ENCODE measurements at regions not wholly inside any gene's neighbourhood (a gene's known extent, or its start where the extent isn't known, plus 50 kb on each side); places are given as distances from the start of the nearest gene placed in this dataset.
"Not testable (repeated sequence)": the region's sequence is repeated elsewhere in the genome, so short reads cannot be mapped to it uniquely, and the experiment has no call there.

DNA sequence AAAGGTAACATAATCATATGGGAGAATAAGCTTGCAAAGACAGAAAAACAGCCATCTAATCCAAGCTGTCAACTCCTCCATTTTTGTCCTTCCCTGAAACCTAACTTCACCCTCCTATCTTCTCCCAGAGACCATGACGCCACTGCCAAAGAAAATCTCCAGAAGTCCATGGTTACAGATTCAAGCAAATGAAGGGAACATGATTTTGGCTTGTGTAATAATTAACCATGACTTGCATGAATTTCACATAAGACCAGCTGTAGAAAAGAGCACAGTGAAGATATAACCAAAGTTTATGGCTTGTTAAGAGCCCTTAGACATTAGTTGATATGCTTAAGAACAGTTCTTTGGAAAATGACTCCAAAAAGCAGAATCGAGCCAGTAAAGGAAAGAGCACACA lies 342.1 kb upstream of the NRSN1 start:
- Mint-ChIP-seq H3K27me3 (ENCODE audit: unreplicated experiment) (no peaks in the 10 kb centered on the region), H3K9me3 (ENCODE audit: unreplicated experiment) (no peaks in the 10 kb centered on the region), H3K4me1 (ENCODE audit: unreplicated experiment) (no peaks in the 10 kb centered on the region), H3K36me3 (ENCODE audit: low read depth, unreplicated experiment) (no peaks in the 10 kb centered on the region), H3K27ac (ENCODE audit: unreplicated experiment) (no peak overlapping the region), H3K4me3 (ENCODE audit: unreplicated experiment) (no peak overlapping the region)
- DNase-seq (ENCODE audit: low spot score), result no peak
- TF ChIP-seq, protein P1, sequence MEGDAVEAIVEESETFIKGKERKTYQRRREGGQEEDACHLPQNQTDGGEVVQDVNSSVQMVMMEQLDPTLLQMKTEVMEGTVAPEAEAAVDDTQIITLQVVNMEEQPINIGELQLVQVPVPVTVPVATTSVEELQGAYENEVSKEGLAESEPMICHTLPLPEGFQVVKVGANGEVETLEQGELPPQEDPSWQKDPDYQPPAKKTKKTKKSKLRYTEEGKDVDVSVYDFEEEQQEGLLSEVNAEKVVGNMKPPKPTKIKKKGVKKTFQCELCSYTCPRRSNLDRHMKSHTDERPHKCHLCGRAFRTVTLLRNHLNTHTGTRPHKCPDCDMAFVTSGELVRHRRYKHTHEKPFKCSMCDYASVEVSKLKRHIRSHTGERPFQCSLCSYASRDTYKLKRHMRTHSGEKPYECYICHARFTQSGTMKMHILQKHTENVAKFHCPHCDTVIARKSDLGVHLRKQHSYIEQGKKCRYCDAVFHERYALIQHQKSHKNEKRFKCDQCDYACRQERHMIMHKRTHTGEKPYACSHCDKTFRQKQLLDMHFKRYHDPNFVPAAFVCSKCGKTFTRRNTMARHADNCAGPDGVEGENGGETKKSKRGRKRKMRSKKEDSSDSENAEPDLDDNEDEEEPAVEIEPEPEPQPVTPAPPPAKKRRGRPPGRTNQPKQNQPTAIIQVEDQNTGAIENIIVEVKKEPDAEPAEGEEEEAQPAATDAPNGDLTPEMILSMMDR (IDR thresholded peaks at IDR 0.05; ENCODE audit: unreplicated experiment), result no peak

DNA sequence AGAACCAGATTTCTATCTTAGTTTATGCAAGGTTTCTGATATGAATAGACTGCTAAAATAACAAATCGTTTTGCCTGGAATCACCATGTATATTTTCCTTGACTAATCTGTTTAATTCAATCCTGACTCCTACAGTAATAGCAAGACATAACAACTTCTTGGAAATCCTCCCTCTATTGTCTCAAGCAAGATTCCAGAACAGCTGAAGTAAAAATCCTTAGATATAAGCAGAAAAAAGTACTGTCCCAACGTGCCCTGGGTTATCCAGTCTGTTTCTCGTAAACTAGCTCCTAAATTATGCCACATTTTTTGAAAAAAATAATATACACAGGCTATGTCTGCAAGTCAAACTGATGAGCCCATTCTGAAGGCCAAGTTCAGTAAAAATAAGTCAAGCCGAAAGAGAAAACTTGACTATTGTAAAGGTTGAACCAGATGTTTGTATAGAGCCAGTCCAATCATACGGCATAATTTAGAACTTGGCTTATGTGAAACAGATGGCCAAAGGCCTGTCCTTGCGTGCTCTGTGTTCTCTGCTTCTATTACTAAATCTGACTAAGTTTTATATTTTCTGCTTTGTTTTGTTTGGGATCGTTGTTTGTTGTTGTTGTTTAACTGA lies 341.6 kb upstream of the NRSN1 start:
- Mint-ChIP-seq H3K9me3 (ENCODE audit: unreplicated experiment) (no peaks in the 10 kb centered on the region), H3K36me3 (ENCODE audit: low read depth, unreplicated experiment) (no peaks in the 10 kb centered on the region), H3K27ac (ENCODE audit: unreplicated experiment) (no peak overlapping the region), H3K4me3 (ENCODE audit: unreplicated experiment) (no peak overlapping the region), H3K27me3 (ENCODE audit: unreplicated experiment) (no peaks in the 10 kb centered on the region), H3K4me1 (ENCODE audit: unreplicated experiment) (no peaks in the 10 kb centered on the region)
- TF ChIP-seq, protein P1 (IDR thresholded peaks at IDR 0.05; ENCODE audit: unreplicated experiment), result no peak
- no peak for DNase-seq (ENCODE audit: low spot score)

DNA sequence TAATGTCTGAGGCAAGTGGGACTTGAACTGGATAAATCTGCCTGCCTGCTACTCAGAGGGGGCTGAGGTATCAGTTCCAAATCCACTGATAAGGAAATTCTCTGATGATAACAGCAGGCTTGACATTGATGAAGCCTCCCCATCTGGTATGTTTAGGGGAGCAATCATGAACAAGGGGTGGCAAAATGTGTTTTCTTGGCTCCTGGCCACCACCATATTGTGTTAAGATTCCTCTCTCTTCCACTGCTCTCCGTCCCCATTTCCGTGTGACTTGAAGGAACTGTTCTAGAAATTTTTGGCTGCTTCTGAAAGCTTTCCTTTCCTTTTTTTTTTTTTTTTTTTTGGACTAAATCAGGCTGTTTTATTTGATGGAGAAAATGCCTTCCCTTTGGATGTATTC lies 335.3 kb upstream of the NRSN1 start:
- TF ChIP-seq, protein P1 (IDR thresholded peaks at IDR 0.05; ENCODE audit: unreplicated experiment), result no peak
- Mint-ChIP-seq H3K4me3 (ENCODE audit: unreplicated experiment) (no peak overlapping the region), H3K27me3 (ENCODE audit: unreplicated experiment) (peaks cover 2% of the 10 kb centered on the region), H3K9me3 (ENCODE audit: unreplicated experiment) (no peaks in the 10 kb centered on the region), H3K27ac (ENCODE audit: unreplicated experiment) (no peak overlapping the region), H3K4me1 (ENCODE audit: unreplicated experiment) (no peaks in the 10 kb centered on the region), H3K36me3 (ENCODE audit: low read depth, unreplicated experiment) (no peaks in the 10 kb centered on the region)
- no peak for DNase-seq (ENCODE audit: low spot score)

DNA sequence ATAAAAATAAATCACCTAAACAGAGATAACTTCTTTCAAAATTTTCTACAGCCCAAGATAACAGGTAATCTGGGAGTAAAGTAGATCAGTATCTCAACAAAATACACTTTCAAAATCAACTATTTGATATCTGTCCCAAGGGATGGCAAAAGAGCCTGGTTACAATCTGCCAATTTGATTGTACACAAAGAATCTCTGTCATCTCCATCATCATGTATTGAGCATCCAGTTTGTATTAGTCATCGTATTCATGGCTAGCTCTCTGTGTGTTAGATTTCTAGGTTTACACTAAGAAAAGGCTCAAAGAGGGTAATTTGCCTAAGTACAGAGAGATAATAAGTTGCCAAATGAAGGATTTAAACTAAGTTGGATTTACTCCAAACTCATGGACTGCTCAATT lies 329.0 kb upstream of the NRSN1 start:
- H3K36me3 Mint-ChIP-seq (ENCODE audit: low read depth, unreplicated experiment), result no peaks in the 10 kb centered on the region
- H3K9me3 Mint-ChIP-seq (ENCODE audit: unreplicated experiment), result no peaks in the 10 kb centered on the region
- no peak overlapping the region for H3K4me3 Mint-ChIP-seq (ENCODE audit: unreplicated experiment)
- no peak for DNase-seq (ENCODE audit: low spot score)
- H3K4me1 Mint-ChIP-seq (ENCODE audit: unreplicated experiment), result no peaks in the 10 kb centered on the region
- H3K27me3 Mint-ChIP-seq (ENCODE audit: unreplicated experiment), result no peaks in the 10 kb centered on the region
- TF ChIP-seq, protein P1 (IDR thresholded peaks at IDR 0.05; ENCODE audit: unreplicated experiment), result no peak
- no peak overlapping the region for H3K27ac Mint-ChIP-seq (ENCODE audit: unreplicated experiment)

DNA sequence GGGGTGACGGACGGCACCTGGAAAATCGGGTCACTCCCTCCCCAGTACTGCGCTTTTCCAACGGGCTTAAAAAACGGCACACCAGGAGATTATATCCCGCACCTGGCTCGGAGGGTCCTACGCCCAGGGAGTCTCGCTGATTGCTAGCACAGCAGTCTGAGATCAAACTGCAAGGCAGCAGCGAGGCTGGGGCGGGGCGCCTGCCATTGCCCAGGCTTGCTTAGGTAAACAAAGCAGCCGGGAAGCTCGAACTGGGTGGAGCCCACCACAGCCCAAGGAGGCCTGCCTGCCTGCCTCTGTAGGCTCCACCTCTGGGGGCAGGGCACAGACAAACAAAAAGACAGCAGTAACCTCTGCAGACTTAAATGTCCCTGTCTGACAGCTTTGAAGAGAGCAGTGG lies 321.7 kb upstream of the NRSN1 start:
- H3K27me3 Mint-ChIP-seq (ENCODE audit: unreplicated experiment); H3K4me1 Mint-ChIP-seq (ENCODE audit: unreplicated experiment); H3K9me3 Mint-ChIP-seq (ENCODE audit: unreplicated experiment): not testable (repeated sequence)

DNA sequence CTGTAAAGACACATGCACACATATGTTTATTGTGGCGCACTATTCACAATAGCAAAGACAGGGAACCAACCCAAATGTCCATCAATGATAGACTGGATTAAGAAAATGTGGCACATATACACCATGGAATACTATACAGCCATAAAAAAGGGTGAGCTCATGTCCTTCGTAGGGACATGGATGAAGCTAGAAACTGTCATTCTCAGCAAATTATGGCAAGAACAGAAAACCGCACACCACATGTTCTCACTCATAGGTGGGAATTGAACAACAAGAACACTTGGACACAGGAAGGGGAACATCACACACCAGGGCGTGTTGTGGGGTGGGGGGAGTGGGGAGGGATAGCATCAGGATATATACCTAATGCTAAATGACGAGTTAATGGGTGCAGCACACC lies 304.9 kb upstream of the NRSN1 start:
- DNase-seq (ENCODE audit: low spot score); H3K27me3 Mint-ChIP-seq (ENCODE audit: unreplicated experiment); H3K9me3 Mint-ChIP-seq (ENCODE audit: unreplicated experiment); H3K4me1 Mint-ChIP-seq (ENCODE audit: unreplicated experiment); H3K4me3 Mint-ChIP-seq (ENCODE audit: unreplicated experiment); H3K36me3 Mint-ChIP-seq (ENCODE audit: low read depth, unreplicated experiment); H3K27ac Mint-ChIP-seq (ENCODE audit: unreplicated experiment): not testable (repeated sequence)

More for the DNA sequence above, 321.7 kb upstream of the NRSN1 start:
- H3K4me3 Mint-ChIP-seq (ENCODE audit: unreplicated experiment); DNase-seq (ENCODE audit: low spot score); H3K27ac Mint-ChIP-seq (ENCODE audit: unreplicated experiment); H3K36me3 Mint-ChIP-seq (ENCODE audit: low read depth, unreplicated experiment): not testable (repeated sequence)
